ENCODE measurements at regions not wholly inside any gene's neighbourhood (a gene's known extent, or its start where the extent isn't known, plus 50 kb on each side); places are given as distances from the start of the nearest gene placed in this dataset.

- no peak for DNase-seq (ENCODE audit: low read depth)
Measured at GRCh38 chr15:56868170-56868569, 50.3 kb upstream of the TCF12 start.

- no peak for DNase-seq (ENCODE audit: low read depth)
Measured at GRCh38 chr15:56866803-56867202, 51.6 kb upstream of the TCF12 start.

GRCh38 chr15:56857828-56858227 is 60.6 kb upstream of the TCF12 start:
- no peak for DNase-seq (ENCODE audit: low read depth)

- DNase-seq (ENCODE audit: low read depth): no peak
Measured at GRCh38 chr15:56856934-56857333, 61.5 kb upstream of the TCF12 start.

- DNase-seq (ENCODE audit: low read depth): no peak
Measured at GRCh38 chr15:56844892-56845291, 73.6 kb upstream of the TCF12 start.

GRCh38 chr15:56844471-56844870 is 74.0 kb upstream of the TCF12 start:
- no peak for DNase-seq (ENCODE audit: low read depth)

- DNase-seq (ENCODE audit: low read depth): no peak
Measured at GRCh38 chr15:56839641-56840040, 78.8 kb upstream of the TCF12 start.

GRCh38 chr15:56839099-56839498 is 79.3 kb upstream of the TCF12 start:
- no peak for DNase-seq (ENCODE audit: low read depth)

- DNase-seq (ENCODE audit: low read depth): no peak
Measured at GRCh38 chr15:56838085-56838484, 80.4 kb upstream of the TCF12 start.

- no peak for DNase-seq (ENCODE audit: low read depth)
Measured at GRCh38 chr15:56837273-56837672, 81.2 kb upstream of the TCF12 start.

- no peak for DNase-seq (ENCODE audit: low read depth)
Measured at GRCh38 chr15:56835718-56836171, 82.7 kb upstream of the TCF12 start.

GRCh38 chr15:56832125-56832524 is 86.3 kb upstream of the TCF12 start:
- no peak for DNase-seq (ENCODE audit: low read depth)

GRCh38 chr15:56831467-56832005 is 86.9 kb upstream of the TCF12 start:
- DNase-seq (ENCODE audit: low read depth): no peak

- no peak for DNase-seq (ENCODE audit: low read depth)
Measured at GRCh38 chr15:56824175-56824574, 90.9 kb upstream of the ZNF280D start.

- no peak for DNase-seq (ENCODE audit: low read depth)
Measured at GRCh38 chr15:56821721-56822425, 88.6 kb upstream of the ZNF280D start.

- DNase-seq (ENCODE audit: low read depth): no peak
Measured at GRCh38 chr15:56820333-56820732, 87.0 kb upstream of the ZNF280D start.

GRCh38 chr15:56817321-56818080 is 84.2 kb upstream of the ZNF280D start:
- DNase-seq (ENCODE audit: low read depth): no peak

GRCh38 chr15:56816781-56817180 is 83.5 kb upstream of the ZNF280D start:
- DNase-seq (ENCODE audit: low read depth): no peak

- DNase-seq (ENCODE audit: low read depth): no peak
Measured at GRCh38 chr15:56815247-56815646, 81.9 kb upstream of the ZNF280D start.

GRCh38 chr15:56814429-56814828 is 81.1 kb upstream of the ZNF280D start:
- DNase-seq (ENCODE audit: low read depth): no peak

GRCh38 chr15:56813995-56814394 is 80.7 kb upstream of the ZNF280D start:
- no peak for DNase-seq (ENCODE audit: low read depth)

- DNase-seq (ENCODE audit: low read depth): no peak
Measured at GRCh38 chr15:56812961-56813360, 79.7 kb upstream of the ZNF280D start.

- DNase-seq (ENCODE audit: low read depth): no peak
Measured at GRCh38 chr15:56812221-56812620, 78.9 kb upstream of the ZNF280D start.
